ENCODE measurements at regions not wholly inside any gene's neighbourhood (a gene's known extent, or its start where the extent isn't known, plus 50 kb on each side); places are given as distances from the start of the nearest gene placed in this dataset.
A peak's percentile ranks its signal among the peaks of the same experiment; 100 is the strongest.

GRCh38 chr7:87007038-87007437 is 52.4 kb downstream of the ELAPOR2 start:
- H3K4me3 ChIP-seq (ENCODE audit: low read depth, low read length) = no peak overlapping the region
- DNase-seq (ENCODE audit: low read depth) = no peak
- TF ChIP-seq CTCF (IDR thresholded peaks at IDR 0.05; ENCODE audit: low read depth, low read length, missing control alignments) = no peak
- in situ Hi-C loops (cut with HindIII; ENCODE audit: low sequenced_read_pairs) = no loop called here

GRCh38 chr7:87004956-87005355 is 54.5 kb downstream of the ELAPOR2 start:
- in situ Hi-C loops (cut with HindIII; ENCODE audit: low sequenced_read_pairs) = no loop called here
- DNase-seq (ENCODE audit: low read depth) = no peak
- H3K4me3 ChIP-seq (ENCODE audit: low read depth, low read length) = no peak overlapping the region
- TF ChIP-seq CTCF (IDR thresholded peaks at IDR 0.05; ENCODE audit: low read depth, low read length, missing control alignments) = no peak

- in situ Hi-C loops (cut with HindIII; ENCODE audit: low sequenced_read_pairs) = no loop called here
- no peak overlapping the region for H3K4me3 ChIP-seq (ENCODE audit: low read depth, low read length)
- TF ChIP-seq CTCF (IDR thresholded peaks at IDR 0.05; ENCODE audit: low read depth, low read length, missing control alignments) = no peak
- DNase-seq (ENCODE audit: low read depth) = no peak
These were observed 55.3 kb downstream of the ELAPOR2 start for GRCh38 chr7:87003872-87004798.

GRCh38 chr7:87001214-87001613 is 58.2 kb downstream of the ELAPOR2 start:
- DNase-seq (ENCODE audit: low read depth) = peak; percentile 55

GRCh38 chr7:87000344-87000743 is 59.1 kb downstream of the ELAPOR2 start:
- in situ Hi-C loops (cut with HindIII; ENCODE audit: low sequenced_read_pairs) = no loop called here
- no peak for DNase-seq (ENCODE audit: low read depth)
- H3K4me3 ChIP-seq (ENCODE audit: low read depth, low read length) = no peak overlapping the region
- no peak for TF ChIP-seq CTCF (IDR thresholded peaks at IDR 0.05; ENCODE audit: low read depth, low read length, missing control alignments)

More at GRCh38 chr7:87001214-87001613, 58.2 kb downstream of the ELAPOR2 start:
- no peak overlapping the region for H3K4me3 ChIP-seq (ENCODE audit: low read depth, low read length)
- TF ChIP-seq CTCF (IDR thresholded peaks at IDR 0.05; ENCODE audit: low read depth, low read length, missing control alignments) = no peak
- in situ Hi-C loops (cut with HindIII; ENCODE audit: low sequenced_read_pairs) = no loop called here

- DNase-seq (ENCODE audit: low read depth) = no peak
- no peak overlapping the region for H3K4me3 ChIP-seq (ENCODE audit: low read depth, low read length)
- in situ Hi-C loops (cut with HindIII; ENCODE audit: low sequenced_read_pairs) = no loop called here
- no peak for TF ChIP-seq CTCF (IDR thresholded peaks at IDR 0.05; ENCODE audit: low read depth, low read length, missing control alignments)
These were observed 59.7 kb downstream of the ELAPOR2 start for GRCh38 chr7:86999750-87000149.

Measured in astrocyte of the cerebellum (primary cell).